Ovary (tissue), 3 donors: ENCODE measurements at regions not wholly inside any gene's neighbourhood (a gene's known extent, or its start where the extent isn't known, plus 50 kb on each side); places are given as distances from the start of the nearest gene placed in this dataset.

ENCODE experiments used
- POLR2A ChIP-seq: fragments of 450-650 bp; IDR thresholded peaks from one replicate; pipeline ENCODE4 v1.6.1; 2017; ENCODE audit warnings: antibody characterized with exemption, mild to moderate bottlenecking, moderate library complexity
- TF ChIP-seq, protein P1 (sequence below), 3 donors: fragments of 450-650 bp in 2 of 3; fragments of 200-600 bp in 1 of 3; IDR thresholded peaks; one replicate each; pipeline versions ENCODE4 v1.5.1 to v1.8.0; 2016 to 2022; ENCODE audit warnings: antibody characterized with exemption in 3 of 3, mild to moderate bottlenecking in 1 of 3
- donor health status: DM: no; HTN: no; CAD: no.

DNA sequence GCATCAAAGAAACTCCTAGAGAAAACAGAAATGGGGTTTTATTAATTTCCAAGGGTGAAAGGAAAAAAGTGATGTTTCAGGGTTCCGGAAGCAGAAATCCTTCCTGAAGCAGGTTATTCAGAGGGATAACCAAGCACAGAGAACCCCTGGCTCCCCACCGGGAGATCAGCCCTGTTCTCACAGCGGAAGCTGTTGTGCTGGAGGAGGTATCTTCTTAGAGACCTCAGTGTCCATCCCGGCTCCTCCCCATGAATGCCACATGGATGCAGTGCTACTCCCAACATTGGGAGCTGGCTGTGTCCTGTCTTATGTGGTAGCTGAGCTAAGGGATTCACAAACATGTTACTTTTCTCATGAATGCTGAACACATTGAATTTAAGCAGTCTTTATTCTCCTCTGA, 80.9 kb upstream of the IRX2 start:
- TF ChIP-seq, protein P1, sequence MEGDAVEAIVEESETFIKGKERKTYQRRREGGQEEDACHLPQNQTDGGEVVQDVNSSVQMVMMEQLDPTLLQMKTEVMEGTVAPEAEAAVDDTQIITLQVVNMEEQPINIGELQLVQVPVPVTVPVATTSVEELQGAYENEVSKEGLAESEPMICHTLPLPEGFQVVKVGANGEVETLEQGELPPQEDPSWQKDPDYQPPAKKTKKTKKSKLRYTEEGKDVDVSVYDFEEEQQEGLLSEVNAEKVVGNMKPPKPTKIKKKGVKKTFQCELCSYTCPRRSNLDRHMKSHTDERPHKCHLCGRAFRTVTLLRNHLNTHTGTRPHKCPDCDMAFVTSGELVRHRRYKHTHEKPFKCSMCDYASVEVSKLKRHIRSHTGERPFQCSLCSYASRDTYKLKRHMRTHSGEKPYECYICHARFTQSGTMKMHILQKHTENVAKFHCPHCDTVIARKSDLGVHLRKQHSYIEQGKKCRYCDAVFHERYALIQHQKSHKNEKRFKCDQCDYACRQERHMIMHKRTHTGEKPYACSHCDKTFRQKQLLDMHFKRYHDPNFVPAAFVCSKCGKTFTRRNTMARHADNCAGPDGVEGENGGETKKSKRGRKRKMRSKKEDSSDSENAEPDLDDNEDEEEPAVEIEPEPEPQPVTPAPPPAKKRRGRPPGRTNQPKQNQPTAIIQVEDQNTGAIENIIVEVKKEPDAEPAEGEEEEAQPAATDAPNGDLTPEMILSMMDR (IDR thresholded peaks at IDR 0.05) = no peak
- no peak for TF ChIP-seq POLR2A
